Fibroblast of villous mesenchyme (primary cell): ENCODE measurements at regions not wholly inside any gene's neighbourhood (a gene's known extent, or its start where the extent isn't known, plus 50 kb on each side); places are given as distances from the start of the nearest gene placed in this dataset.

Source experiments
- DNase-seq: peaks from one replicate; pipeline ENCODE4 v3.0.0-alpha.2; 2010; ENCODE audit warnings: low read depth
- H3K4me3 ChIP-seq: 2 replicates; pipeline ENCODE4 v1.5.1; 2011; ENCODE audit warnings: low read depth, mild to moderate bottlenecking, low read length
- TF ChIP-seq, protein P1 (sequence below): IDR thresholded peaks from 2 replicates; pipeline ENCODE4 v1.5.1; 2012; ENCODE audit warnings: low read depth, mild to moderate bottlenecking, low read length; ENCODE audit not compliant: insufficient read depth

DNA sequence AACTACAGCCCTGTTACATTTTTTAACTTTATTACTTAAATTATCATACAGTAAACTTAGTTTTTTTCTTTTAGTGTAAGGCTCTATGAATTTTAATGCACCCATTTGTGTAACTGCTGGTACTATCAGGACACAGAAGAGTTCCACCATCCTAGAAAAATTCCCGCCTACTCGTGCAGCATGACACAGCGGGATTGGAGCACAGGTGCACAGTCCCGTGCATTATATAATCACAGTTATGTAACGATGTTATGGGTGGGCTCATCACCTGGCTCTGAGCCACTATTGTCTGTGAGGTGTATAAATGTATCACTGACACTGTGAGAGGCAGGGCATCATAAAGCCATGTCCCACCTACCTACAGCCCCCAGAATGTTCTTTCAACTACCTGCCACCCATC is 80.7 kb downstream of the DRD1 start:
- TF ChIP-seq, protein P1, sequence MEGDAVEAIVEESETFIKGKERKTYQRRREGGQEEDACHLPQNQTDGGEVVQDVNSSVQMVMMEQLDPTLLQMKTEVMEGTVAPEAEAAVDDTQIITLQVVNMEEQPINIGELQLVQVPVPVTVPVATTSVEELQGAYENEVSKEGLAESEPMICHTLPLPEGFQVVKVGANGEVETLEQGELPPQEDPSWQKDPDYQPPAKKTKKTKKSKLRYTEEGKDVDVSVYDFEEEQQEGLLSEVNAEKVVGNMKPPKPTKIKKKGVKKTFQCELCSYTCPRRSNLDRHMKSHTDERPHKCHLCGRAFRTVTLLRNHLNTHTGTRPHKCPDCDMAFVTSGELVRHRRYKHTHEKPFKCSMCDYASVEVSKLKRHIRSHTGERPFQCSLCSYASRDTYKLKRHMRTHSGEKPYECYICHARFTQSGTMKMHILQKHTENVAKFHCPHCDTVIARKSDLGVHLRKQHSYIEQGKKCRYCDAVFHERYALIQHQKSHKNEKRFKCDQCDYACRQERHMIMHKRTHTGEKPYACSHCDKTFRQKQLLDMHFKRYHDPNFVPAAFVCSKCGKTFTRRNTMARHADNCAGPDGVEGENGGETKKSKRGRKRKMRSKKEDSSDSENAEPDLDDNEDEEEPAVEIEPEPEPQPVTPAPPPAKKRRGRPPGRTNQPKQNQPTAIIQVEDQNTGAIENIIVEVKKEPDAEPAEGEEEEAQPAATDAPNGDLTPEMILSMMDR = no peak
- H3K4me3 ChIP-seq = no peak overlapping the region
- DNase-seq = no peak

GRCh38 chr5:175357995-175358394 is 86.0 kb downstream of the DRD1 start:
- TF ChIP-seq, protein P1 = no peak
- DNase-seq = no peak
- H3K4me3 ChIP-seq = no peak overlapping the region

DNA sequence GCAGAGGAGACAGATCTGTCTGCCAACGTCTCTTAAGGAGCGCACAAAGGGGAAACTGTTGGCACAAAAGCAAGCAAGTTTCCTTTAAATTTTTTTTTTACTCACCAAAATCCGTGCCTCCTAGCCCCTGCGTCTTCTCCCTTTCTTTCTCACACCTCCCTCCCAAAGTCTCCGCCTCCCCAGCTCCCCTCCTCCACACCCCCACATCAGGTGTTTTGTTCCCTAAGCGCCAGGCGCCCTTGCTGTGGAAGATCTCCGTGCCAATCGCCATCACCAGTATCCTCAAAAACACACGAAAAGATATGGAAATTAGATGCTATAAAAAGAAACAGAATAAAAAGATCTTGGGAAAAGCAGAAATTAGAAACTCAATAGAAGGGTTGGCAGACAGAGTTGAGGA is 87.6 kb downstream of the DRD1 start:
- DNase-seq = no peak

DNA sequence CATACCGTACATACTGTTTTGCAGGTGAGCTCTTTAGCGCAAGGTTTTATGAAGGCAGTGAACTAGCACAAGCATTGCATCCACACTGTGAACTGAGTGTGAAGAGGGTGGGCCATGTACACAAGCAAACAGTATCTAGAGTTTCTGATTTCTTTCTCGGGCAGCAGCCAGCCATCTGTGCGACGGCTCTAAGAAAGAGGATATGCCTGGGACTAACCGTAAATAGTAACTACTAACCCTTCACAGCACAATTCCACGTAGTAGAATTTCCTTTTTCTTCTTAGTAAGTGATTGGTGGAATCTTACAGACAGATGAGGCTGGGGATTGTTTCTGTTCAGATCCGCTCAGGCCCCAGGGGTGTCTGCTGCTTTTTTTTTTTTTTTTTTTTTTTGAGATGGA is 89.0 kb downstream of the DRD1 start:
- TF ChIP-seq, protein P1 = no peak
- no peak overlapping the region for H3K4me3 ChIP-seq
- no peak for DNase-seq

More for the DNA sequence above, 87.6 kb downstream of the DRD1 start:
- no peak overlapping the region for H3K4me3 ChIP-seq
- TF ChIP-seq, protein P1 = no peak

GRCh38 chr5:175353926-175354325 is 90.1 kb downstream of the DRD1 start:
- TF ChIP-seq, protein P1 = no peak
- peak; percentile 20 for DNase-seq
- H3K4me3 ChIP-seq = no peak overlapping the region

GRCh38 chr5:175351897-175352590 is 91.9 kb downstream of the DRD1 start:
- no peak overlapping the region for H3K4me3 ChIP-seq

More at GRCh38 chr5:175351897-175352590, 91.9 kb downstream of the DRD1 start:
- no peak for DNase-seq
- TF ChIP-seq, protein P1 = no peak
